ENCODE measurements at regions not wholly inside any gene's neighbourhood (a gene's known extent, or its start where the extent isn't known, plus 50 kb on each side); places are given as distances from the start of the nearest gene placed in this dataset.

DNA sequence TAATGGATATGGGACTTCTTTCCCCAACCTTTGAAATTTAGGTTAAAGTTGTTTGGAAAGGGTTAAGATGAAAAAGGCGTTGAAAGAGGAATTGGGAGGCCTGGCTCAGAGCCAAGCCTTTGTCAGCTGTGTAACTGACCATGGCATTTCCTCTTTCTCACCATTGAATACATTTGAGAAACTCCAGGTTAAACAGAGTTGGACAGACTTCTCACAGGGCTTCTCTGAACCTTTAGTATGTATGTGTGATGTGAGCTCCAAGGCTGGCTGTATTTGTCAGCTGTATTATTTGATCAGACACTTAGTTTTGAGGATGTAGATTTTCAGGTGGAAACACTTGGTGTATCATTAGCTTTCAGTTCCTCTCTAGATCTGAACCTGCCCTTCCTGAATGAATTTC is 136.4 kb upstream of the GOLGA6L4 start:
- no peak for TF ChIP-seq EZH2 (IDR thresholded peaks at IDR 0.05)
- TF ChIP-seq POLR2AphosphoS5 (IDR thresholded peaks at IDR 0.05; ENCODE audit: borderline replicate concordance, low read depth, low read length), result no peak
- TF ChIP-seq FOXP2 (optimal IDR thresholded peaks at IDR 0.05; ENCODE audit: control extremely low read depth, extremely low read length, insufficient read depth), result no peak
